IMR-90 (cell line): ENCODE measurements at regions not wholly inside any gene's neighbourhood (a gene's known extent, or its start where the extent isn't known, plus 50 kb on each side); places are given as distances from the start of the nearest gene placed in this dataset.

Experiments used
- ATAC-seq: fragments of 200-7000 bp; cut with Tn5 transposase; 2 replicates; pipeline ENCODE4 v1.9.1; 2020; ENCODE audit warnings: low read depth, mild to moderate bottlenecking, moderate library complexity
- BruUV-seq: library from RNA; stranded (reverse); fragments of 400-500 nt; replicated peaks from 2 replicates; lab custom pipeline; 2021; lab: Mats Ljungman, UMichigan
- CTCF ChIA-PET: fragments of 300-600 bp; formaldehyde crosslinking; extraction: SDS; loops from one replicate; lab custom pipeline; 2021; ENCODE audit warnings: antibody characterized with exemption; lab: Yijun Ruan, JAX
- POLR2A ChIA-PET: fragments of 300-600 bp; sonication (Branson Sonifier 250); formaldehyde crosslinking; loops from one replicate; lab custom pipeline; 2022; ENCODE audit warnings: antibody characterized with exemption; ENCODE audit not compliant: unreplicated experiment; lab: Charles Lee
- DNase-seq: peaks from one replicate; pipeline ENCODE4 v3.0.0; 2013
- H2AFZ ChIP-seq: replicated peaks from 2 replicates; pipeline ENCODE3; 2013; ENCODE audit warnings: low read length, mild to moderate bottlenecking; ENCODE audit not compliant: poor library complexity
- H2AK5ac ChIP-seq: 2 replicates; pipeline ENCODE4 v1.6.1; 2013; ENCODE audit warnings: low read depth, low read length, inconsistent platforms
- H2AK9ac ChIP-seq: replicated peaks from 2 replicates; pipeline ENCODE3; 2013; ENCODE audit warnings: mild to moderate bottlenecking, low read depth, low read length, moderate library complexity; ENCODE audit not compliant: poor library complexity
- H2BK120ac ChIP-seq: 2 replicates; pipeline ENCODE4 v1.6.1; 2013; ENCODE audit warnings: low read depth, low read length, inconsistent platforms
- H2BK15ac ChIP-seq: 3 replicates; pipeline ENCODE4 v1.6.1; 2013; ENCODE audit warnings: low read depth, low read length, inconsistent platforms
- H2BK20ac ChIP-seq: 2 replicates; pipeline ENCODE4 v1.6.1; 2013; ENCODE audit warnings: low read depth, mild to moderate bottlenecking, inconsistent platforms, low read length, moderate library complexity
- H2BK5ac ChIP-seq: 2 replicates; pipeline ENCODE4 v1.6.1; 2013; ENCODE audit warnings: mild to moderate bottlenecking, low read depth, low read length, inconsistent platforms; ENCODE audit not compliant: poor library complexity, severe bottlenecking
- H3K14ac ChIP-seq: replicated peaks from 2 replicates; pipeline ENCODE4 v1.6.1; 2013; ENCODE audit warnings: low read depth, low read length, inconsistent platforms
- H3K18ac ChIP-seq: 2 replicates; pipeline ENCODE4 v1.6.1; 2013; ENCODE audit warnings: low read depth, low read length, control low read depth
- H3K23ac ChIP-seq: 2 replicates; pipeline ENCODE4 v1.6.1; 2013; ENCODE audit warnings: low read depth, low read length, inconsistent platforms
- H3K27ac ChIP-seq: 2 replicates; pipeline ENCODE4 v1.5.1; 2013; ENCODE audit warnings: mild to moderate bottlenecking, control low read depth, low read length; ENCODE audit not compliant: insufficient read depth
- H3K27me3 ChIP-seq: 2 replicates; pipeline ENCODE4 v1.6.1; 2013; ENCODE audit warnings: low read length; ENCODE audit not compliant: control insufficient read depth, insufficient read depth
- H3K36me3 ChIP-seq: 2 replicates; pipeline ENCODE4 v1.6.1; 2013; ENCODE audit warnings: low read length, mixed read lengths; ENCODE audit not compliant: control insufficient read depth, insufficient read depth
- H3K4ac ChIP-seq: 2 replicates; pipeline ENCODE4 v1.6.1; 2013; ENCODE audit warnings: low read depth, low read length, inconsistent platforms
- H3K4me1 ChIP-seq: 2 replicates; pipeline ENCODE4 v1.6.1; 2013; ENCODE audit warnings: low read length, mixed read lengths; ENCODE audit not compliant: control insufficient read depth, insufficient read depth
- H3K4me2 ChIP-seq: 2 replicates; pipeline ENCODE4 v1.6.1; 2013; ENCODE audit warnings: low read depth, mild to moderate bottlenecking, control low read depth, low read length, moderate library complexity
- H3K4me3 ChIP-seq: 2 replicates; pipeline ENCODE4 v1.5.1; 2013; ENCODE audit warnings: low read depth, mild to moderate bottlenecking, control low read depth, low read length, moderate library complexity; ENCODE audit not compliant: insufficient read depth
- H3K56ac ChIP-seq: 2 replicates; pipeline ENCODE4 v1.6.1; 2013; ENCODE audit warnings: low read length, inconsistent platforms; ENCODE audit not compliant: insufficient read depth; ENCODE audit errors: extremely low read depth
- H3K79me1 ChIP-seq, 2 experiments: 2 replicates each; pipeline ENCODE4 v1.6.1; 2013; ENCODE audit warnings: low read length in 2 of 2, inconsistent platforms in 1 of 2, low read depth in 1 of 2
- H3K9ac ChIP-seq: 2 replicates; pipeline ENCODE4 v1.6.1; 2013; ENCODE audit warnings: low read depth, low read length, control low read depth
- H3K9me1 ChIP-seq: 2 replicates; pipeline ENCODE4 v1.6.1; 2013; ENCODE audit warnings: low read length, inconsistent platforms; ENCODE audit not compliant: insufficient read depth
- H3K9me3 ChIP-seq: 2 replicates; pipeline ENCODE4 v1.6.1; 2013; ENCODE audit warnings: low read length; ENCODE audit not compliant: control insufficient read depth, insufficient read depth
- H4K20me1 ChIP-seq: 2 replicates; pipeline ENCODE4 v1.6.1; 2013; ENCODE audit warnings: low read length, inconsistent platforms; ENCODE audit not compliant: insufficient read depth
- H4K5ac ChIP-seq: 2 replicates; pipeline ENCODE4 v1.6.1; 2013; ENCODE audit warnings: mild to moderate bottlenecking, low read depth, low read length, control low read depth
- H4K8ac ChIP-seq, 2 experiments: 2 replicates each; pipeline ENCODE4 v1.6.1; 2013; ENCODE audit warnings: low read depth in 2 of 2, low read length in 2 of 2, control low read depth in 1 of 2, inconsistent platforms in 1 of 2
- H4K91ac ChIP-seq: 2 replicates; pipeline ENCODE4 v1.6.1; 2013; ENCODE audit warnings: low read depth, low read length, inconsistent platforms; ENCODE audit not compliant: insufficient read depth
- FOS ChIP-seq: fragments of 150-350 bp; IDR thresholded peaks from 2 replicates; pipeline ENCODE4 v1.6.1; 2016; ENCODE audit warnings: low read depth, low read length
- RCOR1 ChIP-seq: IDR thresholded peaks from 2 replicates; pipeline ENCODE4 v1.6.1; 2012; ENCODE audit warnings: mild to moderate bottlenecking, low read length, improper control_type of control experiment; ENCODE audit not compliant: insufficient replicate concordance
- WGBS, 2 experiments: methylation state at CpG; one replicate each; pipeline versions ENCODE4 v1.1.5 to v1.1.7; 2013; ENCODE audit warnings: missing lambda C conversion rate in 2 of 2; ENCODE audit not compliant: insufficient read length in 1 of 2; ENCODE audit errors: extremely low coverage in 2 of 2; 5-methylcytosine and 5-hydroxymethylcytosine counted together
- dilution Hi-C: fragments of 300-500 bp; cut with HindIII; formaldehyde crosslinking; loops from one replicate; pipeline ENCODE4 v1.14.3; 2018; ENCODE audit warnings: low sequenced_read_pairs; ENCODE audit not compliant: unreplicated experiment
- in situ Hi-C: fragments of 300-500 bp; cut with MboI; formaldehyde crosslinking; loops from 3 replicates; pipeline ENCODE4 v1.14.3; 2019; ENCODE audit warnings: low sequenced_read_pairs, inconsistent platforms, mixed read lengths
- intact Hi-C: fragments of 100-400 bp; cut with micrococcal nuclease; formaldehyde crosslinking; loops from 2 replicates; pipeline ENCODE4 v1.10.0; 2022
- TF ChIP-seq, protein P1 (sequence below): fragments of 150-350 bp; IDR thresholded peaks from 2 replicates; pipeline ENCODE4 v1.6.1; 2016; ENCODE audit warnings: low read depth, mild to moderate bottlenecking, low read length, moderate library complexity, borderline replicate concordance

DNA sequence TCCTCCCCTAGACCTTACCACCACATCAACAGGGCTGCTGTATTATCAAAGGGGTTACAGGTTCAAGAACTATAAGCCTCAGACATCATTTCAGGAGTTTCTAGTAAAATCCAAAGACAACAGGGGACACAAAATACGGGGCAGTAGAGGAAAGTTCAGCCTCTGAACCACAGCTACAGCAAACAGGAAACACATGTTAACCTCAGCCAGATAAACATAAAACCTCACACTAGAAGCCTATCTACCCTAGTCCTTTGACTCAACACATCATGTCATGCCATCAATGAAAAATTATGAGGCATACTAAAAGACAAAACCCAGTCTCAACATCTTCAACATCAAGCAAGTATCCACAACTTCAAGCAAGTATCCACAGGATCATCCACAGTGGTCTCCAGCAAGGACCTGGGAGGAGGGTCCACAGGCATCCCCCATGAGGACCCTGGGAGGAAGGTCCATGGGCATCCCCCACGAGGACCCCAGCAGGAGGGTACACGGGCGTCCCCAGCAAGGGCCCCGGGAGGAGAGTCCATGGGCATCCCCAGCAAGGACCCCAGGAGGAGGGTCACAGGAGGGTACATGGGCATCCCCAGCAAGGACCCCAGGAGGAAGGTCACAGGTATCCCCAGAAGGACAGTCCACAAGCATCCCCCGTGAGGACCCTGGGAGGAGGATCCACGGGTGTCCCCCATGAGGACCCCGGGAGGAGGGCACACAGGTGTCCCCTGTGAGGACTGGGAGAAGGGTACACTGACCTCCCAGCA is 440.0 kb downstream of the MATN1 start:
- Histone ChIP-seq H3K27ac (no peak overlapping the region), H3K4me2 (no peak overlapping the region), H2BK15ac (no peak overlapping the region), H2AFZ (no peak overlapping the region), H4K20me1 (no peaks in the 10 kb centered on the region), H4K8ac (no peak overlapping the region), H3K27me3 (no peaks in the 10 kb centered on the region), H4K5ac (no peak overlapping the region), H3K23ac (no peak overlapping the region), H3K4ac (no peak overlapping the region), H2AK9ac (no peak overlapping the region), H3K9ac (no peak overlapping the region), H3K36me3 (no peaks in the 10 kb centered on the region), H3K9me3 (no peaks in the 10 kb centered on the region), H2AK5ac (no peak overlapping the region), H4K91ac (no peak overlapping the region), H3K79me1 (no peaks in the 10 kb centered on the region), H3K14ac (no peak overlapping the region), H2BK120ac (no peak overlapping the region), H3K18ac (no peak overlapping the region), H2BK5ac (no peak overlapping the region), H3K4me3 (no peak overlapping the region), H3K9me1 (no peaks in the 10 kb centered on the region), H2BK20ac (no peak overlapping the region), H3K4me1 (no peaks in the 10 kb centered on the region), H3K56ac (no peak overlapping the region)
- POLR2A ChIA-PET = no interaction called here
- 60% methylated on average over 1 of the region's 8 CpGs; no CpG with 5 or more reads in 1 of the 2 experiments for WGBS, 2 experiments
- DNase-seq (no peak), ATAC-seq (no peak)
- TF ChIP-seq, protein P1, sequence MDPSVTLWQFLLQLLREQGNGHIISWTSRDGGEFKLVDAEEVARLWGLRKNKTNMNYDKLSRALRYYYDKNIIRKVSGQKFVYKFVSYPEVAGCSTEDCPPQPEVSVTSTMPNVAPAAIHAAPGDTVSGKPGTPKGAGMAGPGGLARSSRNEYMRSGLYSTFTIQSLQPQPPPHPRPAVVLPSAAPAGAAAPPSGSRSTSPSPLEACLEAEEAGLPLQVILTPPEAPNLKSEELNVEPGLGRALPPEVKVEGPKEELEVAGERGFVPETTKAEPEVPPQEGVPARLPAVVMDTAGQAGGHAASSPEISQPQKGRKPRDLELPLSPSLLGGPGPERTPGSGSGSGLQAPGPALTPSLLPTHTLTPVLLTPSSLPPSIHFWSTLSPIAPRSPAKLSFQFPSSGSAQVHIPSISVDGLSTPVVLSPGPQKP = no peak
- TF ChIP-seq RCOR1 = no peak
- no peak for TF ChIP-seq FOS
- in situ Hi-C loops (no loop called here), intact Hi-C loops (no loop called here), dilution Hi-C loops (no loop called here)
- CTCF ChIA-PET = no interaction called here
- BruUV-seq = no TSS peak
